CD8-positive, alpha-beta memory T cell (primary cell): ENCODE measurements at regions not wholly inside any gene's neighbourhood (a gene's known extent, or its start where the extent isn't known, plus 50 kb on each side); places are given as distances from the start of the nearest gene placed in this dataset.
A peak's percentile ranks its signal among the peaks of the same experiment; 100 is the strongest.

Source experiments
- CTCF ChIA-PET: fragments of 350-600 bp; sonication (Branson Sonifier 250); formaldehyde crosslinking; loops from one replicate; lab custom pipeline; 2021; ENCODE audit warnings: antibody characterized with exemption; lab: Charles Lee
- POLR2A ChIA-PET: fragments of 350-600 bp; sonication (Branson Sonifier 250); formaldehyde crosslinking; loops from one replicate; lab custom pipeline; 2021; ENCODE audit warnings: antibody characterized with exemption; lab: Charles Lee
- DNase-seq, 5 donors: peaks; one replicate each; pipeline versions ENCODE4 v3.0.0 to v3.0.0-alpha.2; 2020 to 2022; ENCODE audit warnings: mixed read lengths in 1 of 5
- H3K27ac ChIP-seq: one replicate; pipeline ENCODE4 v1.7.0; 2013; ENCODE audit warnings: low read depth, mild to moderate bottlenecking, low read length, moderate library complexity
- H3K27me3 ChIP-seq: 2 replicates; pipeline ENCODE4 v1.7.0; 2013; ENCODE audit warnings: low read length, mild to moderate bottlenecking; ENCODE audit not compliant: insufficient read depth, poor library complexity, severe bottlenecking
- H3K36me3 ChIP-seq: 2 replicates; pipeline ENCODE4 v1.7.0; 2013; ENCODE audit warnings: mild to moderate bottlenecking, low read length, moderate library complexity; ENCODE audit not compliant: insufficient read depth
- H3K4me1 ChIP-seq: 2 replicates; pipeline ENCODE4 v1.7.0; 2013; ENCODE audit warnings: mild to moderate bottlenecking, low read length, moderate library complexity; ENCODE audit not compliant: insufficient read depth
- H3K4me3 ChIP-seq: 2 replicates; pipeline ENCODE4 v1.7.0; 2013; ENCODE audit warnings: mild to moderate bottlenecking, low read length
- H3K9me3 ChIP-seq: 2 replicates; pipeline ENCODE4 v1.7.0; 2013; ENCODE audit warnings: mild to moderate bottlenecking, low read length
- H3K27ac Mint-ChIP-seq, 8 donors: one replicate each; pipeline ENCODE4 v1.8.0; 2020 to 2021; ENCODE audit warnings: mixed read lengths in 8 of 8, mild to moderate bottlenecking in 6 of 8, inconsistent platforms in 3 of 8, moderate library complexity in 3 of 8
- H3K27me3 Mint-ChIP-seq, 2 donors: one replicate each; pipeline ENCODE4 v1.8.0; 2020 to 2021; ENCODE audit warnings: mixed read lengths in 2 of 2, mild to moderate bottlenecking in 1 of 2, moderate library complexity in 1 of 2
- H3K36me3 Mint-ChIP-seq, 3 donors: one replicate each; pipeline ENCODE4 v1.8.0; 2020 to 2021; ENCODE audit warnings: mixed read lengths in 3 of 3, inconsistent platforms in 1 of 3, mild to moderate bottlenecking in 1 of 3
- H3K4me1 Mint-ChIP-seq, 3 donors: one replicate each; pipeline ENCODE4 v1.8.0; 2020 to 2021; ENCODE audit warnings: mixed read lengths in 3 of 3, inconsistent platforms in 1 of 3, mild to moderate bottlenecking in 1 of 3
- H3K4me3 Mint-ChIP-seq, 7 donors: one replicate each; pipeline ENCODE4 v1.8.0; 2020 to 2021; ENCODE audit warnings: mixed read lengths in 7 of 7, mild to moderate bottlenecking in 6 of 7, moderate library complexity in 4 of 7, inconsistent platforms in 2 of 7
- H3K9me3 Mint-ChIP-seq, 5 donors: one replicate each; pipeline ENCODE4 v1.8.0; 2020 to 2022; ENCODE audit warnings: mixed read lengths in 5 of 5, mild to moderate bottlenecking in 3 of 5, moderate library complexity in 2 of 5, inconsistent platforms in 1 of 5

GRCh38 chr19:30222992-30223865 lies 149.0 kb upstream of the ZNF536 start:
- H3K27me3 Mint-ChIP-seq: peaks cover 62 to 70% of the 10 kb centered on the region in 2 donors

GRCh38 chr19:30223866-30224688 lies 148.1 kb upstream of the ZNF536 start:
- DNase-seq: no peak
- peak overlapping the region in 6 of 7 donors; percentile 21 to 77 (median 43) for H3K4me3 Mint-ChIP-seq
- Histone ChIP-seq H3K27me3 (peaks cover 6% of the 10 kb centered on the region), H3K36me3 (no peaks in the 10 kb centered on the region), H3K4me1 (peaks cover 8% of the 10 kb centered on the region), H3K9me3 (no peaks in the 10 kb centered on the region), H3K4me3 (no peak overlapping the region), H3K27ac (no peak overlapping the region)
- peaks cover 19 to 41% (median 35%) of the 10 kb centered on the region in 3 donors for H3K4me1 Mint-ChIP-seq
- ChIA-PET CTCF (no interaction called here), POLR2A (no interaction called here)
- peaks cover 0 to 6% (median 0%) of the 10 kb centered on the region in 5 donors for H3K9me3 Mint-ChIP-seq
- H3K27me3 Mint-ChIP-seq: peaks cover 62 to 70% of the 10 kb centered on the region in 2 donors
- H3K36me3 Mint-ChIP-seq: no peaks in the 10 kb centered on the region
- H3K27ac Mint-ChIP-seq: peak overlapping the region in 1 of 8 donors; percentile 31

More at GRCh38 chr19:30222992-30223865, 149.0 kb upstream of the ZNF536 start:
- H3K27me3 ChIP-seq: peaks cover 6% of the 10 kb centered on the region
- H3K4me1 ChIP-seq: peaks cover 8% of the 10 kb centered on the region
- no peak overlapping the region for H3K4me3 ChIP-seq
- H3K36me3 ChIP-seq: no peaks in the 10 kb centered on the region
- ChIA-PET CTCF (no interaction called here), POLR2A (no interaction called here)
- peaks cover 17 to 38% (median 31%) of the 10 kb centered on the region in 3 donors for H3K4me1 Mint-ChIP-seq
- DNase-seq: no peak
- H3K4me3 Mint-ChIP-seq: peak overlapping the region in 1 of 7 donors; percentile 50
- peaks cover 0 to 6% (median 0%) of the 10 kb centered on the region in 5 donors for H3K9me3 Mint-ChIP-seq
- no peak overlapping the region for H3K27ac Mint-ChIP-seq
- H3K9me3 ChIP-seq: no peaks in the 10 kb centered on the region
- H3K36me3 Mint-ChIP-seq: no peaks in the 10 kb centered on the region
- H3K27ac ChIP-seq: no peak overlapping the region

- CTCF ChIA-PET: no interaction called here
- H3K27ac Mint-ChIP-seq: peak overlapping the region in 1 of 8 donors; percentile 40
- Histone ChIP-seq H3K27me3 (peaks cover 6% of the 10 kb centered on the region), H3K9me3 (no peaks in the 10 kb centered on the region), H3K4me1 (peaks cover 8% of the 10 kb centered on the region), H3K36me3 (no peaks in the 10 kb centered on the region), H3K4me3 (no peak overlapping the region), H3K27ac (no peak overlapping the region)
- peak overlapping the region; percentile 7 to 77 (median 70) for H3K4me3 Mint-ChIP-seq
- POLR2A ChIA-PET: no interaction called here
- DNase-seq: no peak
- peaks cover 0 to 6% (median 0%) of the 10 kb centered on the region in 5 donors for H3K9me3 Mint-ChIP-seq
- H3K36me3 Mint-ChIP-seq: no peaks in the 10 kb centered on the region
- peaks cover 20 to 42% (median 35%) of the 10 kb centered on the region in 3 donors for H3K4me1 Mint-ChIP-seq
- H3K27me3 Mint-ChIP-seq: peaks cover 66 to 71% of the 10 kb centered on the region in 2 donors
Observed at GRCh38 chr19:30224689-30225606, 147.2 kb upstream of the ZNF536 start.

DNA sequence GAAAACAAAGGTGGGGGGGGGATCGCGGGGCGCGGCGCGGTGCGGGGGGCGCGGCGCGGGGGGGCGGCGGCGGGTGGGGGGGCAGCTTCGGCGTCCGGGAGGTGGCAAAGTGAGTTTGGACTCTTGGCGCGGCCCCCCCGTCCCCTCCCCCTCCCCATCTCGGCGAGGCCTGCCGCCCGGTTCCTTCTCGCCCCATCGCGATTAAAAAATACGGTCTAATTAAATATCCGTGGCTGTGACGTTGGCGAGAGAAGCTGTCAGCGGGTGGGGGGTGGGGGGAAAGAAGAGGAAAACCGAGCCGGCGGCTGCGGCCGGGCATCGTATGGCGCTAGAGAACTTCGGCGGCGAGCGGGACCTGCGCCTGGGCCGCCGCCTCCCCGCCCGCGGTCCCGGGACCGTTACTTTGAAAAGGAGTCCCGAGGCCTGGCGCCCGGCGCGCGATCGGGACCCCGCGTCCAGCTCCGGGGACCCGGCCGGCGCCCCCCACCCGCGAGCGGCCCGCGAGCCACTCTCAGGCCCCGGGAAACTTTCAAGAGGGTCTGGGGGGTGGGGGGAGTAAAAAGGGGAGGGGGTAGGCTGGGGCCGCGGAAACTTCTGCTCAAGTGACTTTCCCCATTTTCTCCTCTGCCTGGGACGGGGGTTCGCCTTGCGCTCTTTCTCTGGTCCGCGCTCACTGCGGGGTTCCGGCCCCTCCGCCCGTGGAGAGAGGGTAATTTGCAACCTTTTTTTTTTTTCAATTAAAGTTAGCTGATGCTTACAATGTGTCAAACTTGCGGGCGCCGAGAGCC lies 146.3 kb upstream of the ZNF536 start:
- no peak overlapping the region for H3K4me3 ChIP-seq
- Mint-ChIP-seq H3K27me3 (peaks cover 65 to 71% of the 10 kb centered on the region in 2 donors), H3K36me3 (no peaks in the 10 kb centered on the region), H3K9me3 (peaks cover 0 to 6% (median 0%) of the 10 kb centered on the region in 5 donors), H3K4me3 (peak overlapping the region in 6 of 7 donors; percentile 37 to 82 (median 72)), H3K4me1 (peaks cover 20 to 42% (median 35%) of the 10 kb centered on the region in 3 donors), H3K27ac (peak overlapping the region in 1 of 8 donors; percentile 88)
- H3K36me3 ChIP-seq: no peaks in the 10 kb centered on the region
- H3K27ac ChIP-seq: no peak overlapping the region
- no peak for DNase-seq
- peaks cover 6% of the 10 kb centered on the region for H3K27me3 ChIP-seq
- H3K4me1 ChIP-seq: peaks cover 8% of the 10 kb centered on the region
- no peaks in the 10 kb centered on the region for H3K9me3 ChIP-seq
- ChIA-PET POLR2A (no interaction called here), CTCF (no interaction called here)

DNA sequence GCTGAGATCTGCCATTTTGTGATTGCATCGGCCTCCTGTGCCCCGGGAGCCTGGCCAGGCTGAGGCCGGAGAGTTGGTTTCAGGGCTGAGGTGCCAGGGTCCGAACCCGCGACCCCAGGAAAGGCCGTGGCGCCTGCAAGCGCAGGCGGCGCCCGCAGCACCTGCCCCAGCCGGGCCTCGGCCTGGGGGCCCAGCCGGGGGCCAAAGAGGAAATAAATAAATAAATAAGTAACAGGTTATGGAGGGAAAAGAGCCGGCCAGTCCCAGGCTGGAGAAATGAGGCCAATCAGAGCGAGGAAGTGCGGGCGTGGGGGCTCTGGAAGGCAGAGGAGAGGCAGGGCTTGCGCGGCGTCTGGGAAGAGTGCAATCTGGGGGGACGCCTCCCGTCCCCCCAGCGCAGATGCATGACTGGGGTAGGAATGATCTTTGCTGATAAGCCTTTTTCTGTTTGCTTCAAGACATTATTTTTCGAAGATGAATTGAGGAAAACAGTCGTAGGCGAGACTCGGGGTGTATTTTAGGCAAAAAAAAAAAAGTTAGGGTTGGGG lies 145.6 kb upstream of the ZNF536 start:
- Mint-ChIP-seq H3K4me1 (peaks cover 20 to 42% (median 35%) of the 10 kb centered on the region in 3 donors), H3K27ac (peak overlapping the region in 2 of 8 donors; percentile 27 to 88), H3K36me3 (no peaks in the 10 kb centered on the region), H3K9me3 (peaks cover 0 to 8% (median 0%) of the 10 kb centered on the region in 5 donors), H3K27me3 (peaks cover 63 to 72% of the 10 kb centered on the region in 2 donors), H3K4me3 (peak overlapping the region; percentile 44 to 84 (median 72))
- ChIA-PET POLR2A (no interaction called here), CTCF (no interaction called here)
- no peaks in the 10 kb centered on the region for H3K9me3 ChIP-seq
- no peak overlapping the region for H3K27ac ChIP-seq
- DNase-seq: no peak
- peaks cover 8% of the 10 kb centered on the region for H3K4me1 ChIP-seq
- H3K36me3 ChIP-seq: no peaks in the 10 kb centered on the region
- no peak overlapping the region for H3K4me3 ChIP-seq
- H3K27me3 ChIP-seq: peaks cover 6% of the 10 kb centered on the region

DNA sequence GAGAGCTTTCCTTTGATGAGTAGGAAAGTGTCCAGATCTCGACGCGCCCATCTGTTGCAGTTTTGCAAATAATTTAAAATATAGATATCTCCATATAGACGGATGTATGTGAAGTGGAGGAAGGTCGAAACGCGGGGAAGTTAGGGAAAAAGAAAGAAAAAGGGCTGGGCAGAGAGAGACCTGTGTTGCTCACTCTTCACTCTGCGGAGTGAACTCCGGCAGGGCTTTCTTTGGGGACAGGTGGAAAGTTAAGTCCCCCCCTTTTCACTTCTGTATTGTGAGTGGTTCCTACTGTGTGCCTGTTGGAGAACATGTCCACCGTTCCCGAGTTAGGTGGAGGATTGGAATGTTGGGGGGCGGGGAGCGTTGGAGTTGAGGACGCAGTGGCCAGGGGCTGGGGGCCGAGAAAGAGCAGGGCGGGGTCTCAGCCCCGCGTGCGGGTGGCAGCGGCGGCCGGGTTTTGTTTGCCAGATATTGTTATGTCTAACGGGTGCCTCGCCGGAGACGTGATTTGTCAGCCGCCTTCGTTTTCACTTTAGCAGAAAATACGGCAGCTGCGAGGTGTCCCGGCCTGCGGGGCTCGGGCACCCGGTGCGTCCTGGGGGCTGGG lies 145.1 kb upstream of the ZNF536 start:
- no peak overlapping the region for H3K4me3 ChIP-seq
- H3K36me3 Mint-ChIP-seq: no peaks in the 10 kb centered on the region
- peak overlapping the region; percentile 44 to 84 (median 72) for H3K4me3 Mint-ChIP-seq
- peaks cover 20 to 42% (median 35%) of the 10 kb centered on the region in 3 donors for H3K4me1 Mint-ChIP-seq
- H3K9me3 Mint-ChIP-seq: peaks cover 0 to 4% (median 0%) of the 10 kb centered on the region in 5 donors
- peak overlapping the region in 1 of 8 donors; percentile 73 for H3K27ac Mint-ChIP-seq
- H3K36me3 ChIP-seq: no peaks in the 10 kb centered on the region
- H3K27ac ChIP-seq: no peak overlapping the region
- peaks cover 6% of the 10 kb centered on the region for H3K27me3 ChIP-seq
- DNase-seq: no peak
- H3K9me3 ChIP-seq: no peaks in the 10 kb centered on the region
- CTCF ChIA-PET: interaction anchor here (1.0 kb wide), 1 partner anchor 11 kb away, joined by 3 read pairs; no protein-coding TSS in a partner anchor
- peaks cover 60 to 71% of the 10 kb centered on the region in 2 donors for H3K27me3 Mint-ChIP-seq
- H3K4me1 ChIP-seq: peaks cover 8% of the 10 kb centered on the region
- POLR2A ChIA-PET: no interaction called here
